ENCODE measurements at regions not wholly inside any gene's neighbourhood (a gene's known extent, or its start where the extent isn't known, plus 50 kb on each side); places are given as distances from the start of the nearest gene placed in this dataset.

GRCh38 chr10:104576611-104577010, 64.5 kb upstream of the SORCS3 start:
- TF ChIP-seq, protein P1, sequence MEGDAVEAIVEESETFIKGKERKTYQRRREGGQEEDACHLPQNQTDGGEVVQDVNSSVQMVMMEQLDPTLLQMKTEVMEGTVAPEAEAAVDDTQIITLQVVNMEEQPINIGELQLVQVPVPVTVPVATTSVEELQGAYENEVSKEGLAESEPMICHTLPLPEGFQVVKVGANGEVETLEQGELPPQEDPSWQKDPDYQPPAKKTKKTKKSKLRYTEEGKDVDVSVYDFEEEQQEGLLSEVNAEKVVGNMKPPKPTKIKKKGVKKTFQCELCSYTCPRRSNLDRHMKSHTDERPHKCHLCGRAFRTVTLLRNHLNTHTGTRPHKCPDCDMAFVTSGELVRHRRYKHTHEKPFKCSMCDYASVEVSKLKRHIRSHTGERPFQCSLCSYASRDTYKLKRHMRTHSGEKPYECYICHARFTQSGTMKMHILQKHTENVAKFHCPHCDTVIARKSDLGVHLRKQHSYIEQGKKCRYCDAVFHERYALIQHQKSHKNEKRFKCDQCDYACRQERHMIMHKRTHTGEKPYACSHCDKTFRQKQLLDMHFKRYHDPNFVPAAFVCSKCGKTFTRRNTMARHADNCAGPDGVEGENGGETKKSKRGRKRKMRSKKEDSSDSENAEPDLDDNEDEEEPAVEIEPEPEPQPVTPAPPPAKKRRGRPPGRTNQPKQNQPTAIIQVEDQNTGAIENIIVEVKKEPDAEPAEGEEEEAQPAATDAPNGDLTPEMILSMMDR (IDR thresholded peaks at IDR 0.05 in 2 of 3, conservative IDR thresholded peaks at IDR 0.05 in 1 of 3; ENCODE audit: borderline replicate concordance in 1 of 3, insufficient read depth in 1 of 3, low read depth in 2 of 3, low read length in 2 of 3) = no peak
- TF ChIP-seq CBX3 (IDR thresholded peaks at IDR 0.05; ENCODE audit: low read depth) (no peak), POLR2AphosphoS5 (IDR thresholded peaks at IDR 0.05; ENCODE audit: low read depth, low read length) (no peak), EZH2 (IDR thresholded peaks at IDR 0.05) (no peak), TCF7L2 (IDR thresholded peaks at IDR 0.05; ENCODE audit: borderline replicate concordance, extremely low read depth, insufficient read depth, insufficient read length) (no peak), SP1 (IDR thresholded peaks at IDR 0.05; ENCODE audit: low read depth) (no peak), YY1 (IDR thresholded peaks at IDR 0.05; ENCODE audit: extremely low read depth, insufficient replicate concordance, low read depth, low read length) (no peak), JUND (IDR thresholded peaks at IDR 0.05) (no peak), POLR2A (IDR thresholded peaks at IDR 0.05; ENCODE audit: borderline replicate concordance, extremely low read depth, insufficient read depth, insufficient read length) (no peak), SIN3A (IDR thresholded peaks at IDR 0.05; ENCODE audit: low read depth) (no peak), EGR1 (IDR thresholded peaks at IDR 0.05; ENCODE audit: low read depth) (no peak), CEBPB (IDR thresholded peaks at IDR 0.05; ENCODE audit: low read depth) (no peak)
- TF ChIP-seq, protein P2, sequence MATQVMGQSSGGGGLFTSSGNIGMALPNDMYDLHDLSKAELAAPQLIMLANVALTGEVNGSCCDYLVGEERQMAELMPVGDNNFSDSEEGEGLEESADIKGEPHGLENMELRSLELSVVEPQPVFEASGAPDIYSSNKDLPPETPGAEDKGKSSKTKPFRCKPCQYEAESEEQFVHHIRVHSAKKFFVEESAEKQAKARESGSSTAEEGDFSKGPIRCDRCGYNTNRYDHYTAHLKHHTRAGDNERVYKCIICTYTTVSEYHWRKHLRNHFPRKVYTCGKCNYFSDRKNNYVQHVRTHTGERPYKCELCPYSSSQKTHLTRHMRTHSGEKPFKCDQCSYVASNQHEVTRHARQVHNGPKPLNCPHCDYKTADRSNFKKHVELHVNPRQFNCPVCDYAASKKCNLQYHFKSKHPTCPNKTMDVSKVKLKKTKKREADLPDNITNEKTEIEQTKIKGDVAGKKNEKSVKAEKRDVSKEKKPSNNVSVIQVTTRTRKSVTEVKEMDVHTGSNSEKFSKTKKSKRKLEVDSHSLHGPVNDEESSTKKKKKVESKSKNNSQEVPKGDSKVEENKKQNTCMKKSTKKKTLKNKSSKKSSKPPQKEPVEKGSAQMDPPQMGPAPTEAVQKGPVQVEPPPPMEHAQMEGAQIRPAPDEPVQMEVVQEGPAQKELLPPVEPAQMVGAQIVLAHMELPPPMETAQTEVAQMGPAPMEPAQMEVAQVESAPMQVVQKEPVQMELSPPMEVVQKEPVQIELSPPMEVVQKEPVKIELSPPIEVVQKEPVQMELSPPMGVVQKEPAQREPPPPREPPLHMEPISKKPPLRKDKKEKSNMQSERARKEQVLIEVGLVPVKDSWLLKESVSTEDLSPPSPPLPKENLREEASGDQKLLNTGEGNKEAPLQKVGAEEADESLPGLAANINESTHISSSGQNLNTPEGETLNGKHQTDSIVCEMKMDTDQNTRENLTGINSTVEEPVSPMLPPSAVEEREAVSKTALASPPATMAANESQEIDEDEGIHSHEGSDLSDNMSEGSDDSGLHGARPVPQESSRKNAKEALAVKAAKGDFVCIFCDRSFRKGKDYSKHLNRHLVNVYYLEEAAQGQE (IDR thresholded peaks at IDR 0.05; ENCODE audit: low read depth) = no peak
- TF ChIP-seq, protein P3, sequence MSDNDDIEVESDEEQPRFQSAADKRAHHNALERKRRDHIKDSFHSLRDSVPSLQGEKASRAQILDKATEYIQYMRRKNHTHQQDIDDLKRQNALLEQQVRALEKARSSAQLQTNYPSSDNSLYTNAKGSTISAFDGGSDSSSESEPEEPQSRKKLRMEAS (IDR thresholded peaks at IDR 0.05) = no peak
